Mesendoderm (in vitro differentiated cells): ENCODE measurements at regions not wholly inside any gene's neighbourhood (a gene's known extent, or its start where the extent isn't known, plus 50 kb on each side); places are given as distances from the start of the nearest gene placed in this dataset.
A peak's percentile ranks its signal among the peaks of the same experiment; 100 is the strongest.

ENCODE experiments used
- DNase-seq: peaks from one replicate; pipeline ENCODE4 v3.0.0; 2013
- H2AK5ac ChIP-seq: 2 replicates; pipeline ENCODE4 v1.6.1; 2013; ENCODE audit warnings: low read length, inconsistent platforms
- H2BK120ac ChIP-seq: 2 replicates; pipeline ENCODE4 v1.6.1; 2013; ENCODE audit warnings: low read depth, mild to moderate bottlenecking, low read length, moderate library complexity, mixed read lengths
- H2BK15ac ChIP-seq: replicated peaks from 2 replicates; pipeline ENCODE4 v1.6.1; 2013; ENCODE audit warnings: low read depth, mild to moderate bottlenecking, moderate library complexity
- H2BK5ac ChIP-seq: 2 replicates; pipeline ENCODE4 v1.6.1; 2013; ENCODE audit warnings: low read length, inconsistent platforms
- H3K18ac ChIP-seq: 2 replicates; pipeline ENCODE4 v1.6.1; 2013; ENCODE audit warnings: mild to moderate bottlenecking, low read length, mixed read lengths
- H3K23ac ChIP-seq: one replicate; pipeline ENCODE4 v1.6.1; 2013; ENCODE audit warnings: low read length
- H3K27ac ChIP-seq: 2 replicates; pipeline ENCODE4 v1.5.1; 2013; ENCODE audit warnings: low read depth, mild to moderate bottlenecking, inconsistent platforms, low read length, moderate library complexity
- H3K27me3 ChIP-seq: 2 replicates; pipeline ENCODE4 v1.6.1; 2013; ENCODE audit warnings: low read length, control low read depth, mild to moderate bottlenecking, inconsistent platforms; ENCODE audit not compliant: insufficient read depth, poor library complexity
- H3K36me3 ChIP-seq: 2 replicates; pipeline ENCODE4 v1.6.1; 2013; ENCODE audit warnings: low read length, inconsistent platforms; ENCODE audit not compliant: control insufficient read depth, insufficient read depth
- H3K4ac ChIP-seq: one replicate; pipeline ENCODE4 v1.6.1; 2013; ENCODE audit warnings: low read depth, mild to moderate bottlenecking, low read length, moderate library complexity
- H3K4me1 ChIP-seq: 2 replicates; pipeline ENCODE4 v1.6.1; 2013; ENCODE audit warnings: low read depth, low read length, inconsistent platforms; ENCODE audit not compliant: control insufficient read depth
- H3K4me2 ChIP-seq: 2 replicates; pipeline ENCODE4 v1.6.1; 2013; ENCODE audit warnings: low read length
- H3K4me3 ChIP-seq: 2 replicates; pipeline ENCODE4 v1.5.1; 2013; ENCODE audit warnings: mild to moderate bottlenecking, low read length
- H3K56ac ChIP-seq: one replicate; pipeline ENCODE4 v1.6.1; 2013; ENCODE audit warnings: low read length
- H3K79me1 ChIP-seq: 2 replicates; pipeline ENCODE4 v1.6.1; 2013; ENCODE audit warnings: low read length, inconsistent platforms
- H3K79me2 ChIP-seq: 2 replicates; pipeline ENCODE4 v1.6.1; 2013; ENCODE audit warnings: mild to moderate bottlenecking, low read length; ENCODE audit not compliant: control insufficient read depth, insufficient read depth
- H3K9ac ChIP-seq: 2 replicates; pipeline ENCODE4 v1.6.1; 2013; ENCODE audit warnings: low read length, inconsistent platforms
- H4K5ac ChIP-seq: one replicate; pipeline ENCODE4 v1.6.1; 2013; ENCODE audit warnings: low read length
- H4K8ac ChIP-seq: one replicate; pipeline ENCODE4 v1.6.1; 2013; ENCODE audit warnings: low read depth, mild to moderate bottlenecking, control low read depth, low read length, moderate library complexity
- WGBS: extraction: QIAGEN DNeasy Blood & Tissue Kit; methylation state at CpG from one replicate; pipeline ENCODE4 v1.1.7; 2013; ENCODE audit warnings: low lambda C conversion rate, missing lambda C conversion rate; ENCODE audit not compliant: insufficient coverage; ENCODE audit errors: extremely low coverage; 5-methylcytosine and 5-hydroxymethylcytosine counted together

GRCh38 chr14:100469632-100470522 is 117.3 kb downstream of the BEGAIN start:
- Histone ChIP-seq H4K8ac (no peak overlapping the region), H3K27ac (no peak overlapping the region), H2BK120ac (no peak overlapping the region), H3K79me2 (no peaks in the 10 kb centered on the region), H2AK5ac (no peak overlapping the region), H3K9ac (no peak overlapping the region), H3K79me1 (no peaks in the 10 kb centered on the region), H3K23ac (no peak overlapping the region), H3K4me2 (no peak overlapping the region), H3K27me3 (no peaks in the 10 kb centered on the region), H4K5ac (no peak overlapping the region), H3K4me1 (peaks cover 2% of the 10 kb centered on the region), H3K56ac (no peak overlapping the region), H3K18ac (no peak overlapping the region), H3K36me3 (no peaks in the 10 kb centered on the region), H2BK15ac (no peak overlapping the region), H3K4ac (no peak overlapping the region), H2BK5ac (no peak overlapping the region), H3K4me3 (no peak overlapping the region)
- DNase-seq = no peak
- WGBS = no CpG with 5 or more reads among the region's 6 CpGs

GRCh38 chr14:100470523-100470897 is 116.7 kb downstream of the BEGAIN start:
- Histone ChIP-seq H3K23ac (no peak overlapping the region), H3K27ac (no peak overlapping the region), H3K18ac (no peak overlapping the region), H3K56ac (no peak overlapping the region), H2BK120ac (no peak overlapping the region), H2BK15ac (no peak overlapping the region), H3K9ac (no peak overlapping the region), H4K8ac (no peak overlapping the region), H4K5ac (no peak overlapping the region), H3K36me3 (no peaks in the 10 kb centered on the region), H3K4me3 (no peak overlapping the region), H3K4me2 (no peak overlapping the region), H3K4ac (no peak overlapping the region), H3K4me1 (peaks cover 2% of the 10 kb centered on the region), H2BK5ac (no peak overlapping the region), H2AK5ac (no peak overlapping the region), H3K79me1 (no peaks in the 10 kb centered on the region), H3K27me3 (no peaks in the 10 kb centered on the region), H3K79me2 (no peaks in the 10 kb centered on the region)
- peak; percentile 47 for DNase-seq
- no CpG with 5 or more reads among the region's 2 CpGs for WGBS

- Histone ChIP-seq H3K27me3 (no peaks in the 10 kb centered on the region), H3K18ac (no peak overlapping the region), H4K8ac (no peak overlapping the region), H3K79me2 (no peaks in the 10 kb centered on the region), H3K4me2 (no peak overlapping the region), H3K4me3 (no peak overlapping the region), H3K27ac (no peak overlapping the region), H2AK5ac (no peak overlapping the region), H3K4me1 (peaks cover 4% of the 10 kb centered on the region), H3K36me3 (no peaks in the 10 kb centered on the region), H3K9ac (no peak overlapping the region), H2BK15ac (no peak overlapping the region), H3K79me1 (no peaks in the 10 kb centered on the region), H2BK120ac (no peak overlapping the region), H3K4ac (no peak overlapping the region), H3K56ac (no peak overlapping the region), H4K5ac (no peak overlapping the region), H2BK5ac (no peak overlapping the region), H3K23ac (no peak overlapping the region)
- DNase-seq = no peak
- no CpG with 5 or more reads among the region's 16 CpGs for WGBS
Observed at GRCh38 chr14:100471441-100472093, 115.7 kb downstream of the BEGAIN start.

GRCh38 chr14:100472094-100472455 is 115.1 kb downstream of the BEGAIN start:
- no peak overlapping the region for H2BK120ac ChIP-seq
- H3K4me2 ChIP-seq = no peak overlapping the region
- H3K23ac ChIP-seq = no peak overlapping the region
- no peak overlapping the region for H2BK15ac ChIP-seq
- H2AK5ac ChIP-seq = no peak overlapping the region
- no peak overlapping the region for H3K18ac ChIP-seq
- peaks cover 5% of the 10 kb centered on the region for H3K4me1 ChIP-seq
- no peak overlapping the region for H3K27ac ChIP-seq
- H3K27me3 ChIP-seq = no peaks in the 10 kb centered on the region
- no peak overlapping the region for H3K4me3 ChIP-seq
- H3K9ac ChIP-seq = no peak overlapping the region
- no CpG with 5 or more reads among the region's 7 CpGs for WGBS
- H4K5ac ChIP-seq = no peak overlapping the region
- no peaks in the 10 kb centered on the region for H3K79me1 ChIP-seq
- no peak overlapping the region for H4K8ac ChIP-seq
- no peak overlapping the region for H3K56ac ChIP-seq
- H3K79me2 ChIP-seq = no peaks in the 10 kb centered on the region
- H3K36me3 ChIP-seq = no peaks in the 10 kb centered on the region
- H3K4ac ChIP-seq = no peak overlapping the region
- no peak overlapping the region for H2BK5ac ChIP-seq
- DNase-seq = no peak

- H3K9ac ChIP-seq = no peak overlapping the region
- H3K4me2 ChIP-seq = no peak overlapping the region
- no peak overlapping the region for H4K5ac ChIP-seq
- no peaks in the 10 kb centered on the region for H3K27me3 ChIP-seq
- no peak overlapping the region for H3K23ac ChIP-seq
- no peak overlapping the region for H3K4ac ChIP-seq
- no peak overlapping the region for H2BK15ac ChIP-seq
- WGBS = no CpG with 5 or more reads among the region's 7 CpGs
- H3K4me1 ChIP-seq = peaks cover 5% of the 10 kb centered on the region
- no peak overlapping the region for H2AK5ac ChIP-seq
- no peaks in the 10 kb centered on the region for H3K79me1 ChIP-seq
- no peak overlapping the region for H3K56ac ChIP-seq
- no peak overlapping the region for H3K27ac ChIP-seq
- H2BK5ac ChIP-seq = no peak overlapping the region
- no peak overlapping the region for H3K18ac ChIP-seq
- no peak overlapping the region for H4K8ac ChIP-seq
- no peaks in the 10 kb centered on the region for H3K36me3 ChIP-seq
- no peak overlapping the region for H2BK120ac ChIP-seq
- DNase-seq = no peak
- H3K4me3 ChIP-seq = no peak overlapping the region
- no peaks in the 10 kb centered on the region for H3K79me2 ChIP-seq
Observed at GRCh38 chr14:100472491-100472890, 114.7 kb downstream of the BEGAIN start.
